ENCODE measurements at regions not wholly inside any gene's neighbourhood (a gene's known extent, or its start where the extent isn't known, plus 50 kb on each side); places are given as distances from the start of the nearest gene placed in this dataset.
"Not testable (repeated sequence)": the region's sequence is repeated elsewhere in the genome, so short reads cannot be mapped to it uniquely, and the experiment has no call there.

DNA sequence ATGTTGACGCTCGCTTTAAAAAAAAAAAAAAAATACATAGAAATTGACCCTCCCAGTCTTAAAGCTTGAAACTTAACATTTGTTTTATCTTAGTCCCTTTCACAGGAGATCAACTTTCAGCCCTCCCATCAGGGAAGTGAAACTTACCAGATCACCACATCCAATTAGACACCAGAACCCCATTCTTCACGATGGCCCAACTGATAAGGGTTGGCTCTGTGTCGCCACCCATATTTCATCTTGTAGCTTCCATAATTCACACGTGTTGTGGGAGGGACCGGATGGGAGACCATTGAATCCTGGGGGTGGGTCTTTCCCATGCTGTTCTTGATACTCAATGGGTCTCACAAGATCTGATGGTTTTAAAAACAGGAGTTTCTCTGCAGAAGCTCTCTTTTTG is 629.4 kb upstream of the KCND2 start:
- Histone ChIP-seq H3K79me2 (ENCODE audit: control insufficient read depth, insufficient read depth, low read length) (no peaks in the 10 kb centered on the region), H3K9ac (ENCODE audit: control insufficient read depth, extremely low read depth, insufficient read depth, low read length) (no peak overlapping the region), H3K4me2 (ENCODE audit: control insufficient read depth, extremely low read depth, insufficient read depth, low read depth, low read length) (no peak overlapping the region), H2AFZ (ENCODE audit: control insufficient read depth, low read length) (no peak overlapping the region), H3K27ac (ENCODE audit: control insufficient read depth, insufficient read depth, low read length) (no peak overlapping the region), H3K4me1 (ENCODE audit: control insufficient read depth, extremely low read depth, insufficient read depth, low read length) (no peaks in the 10 kb centered on the region), H3K9me1 (ENCODE audit: control insufficient read depth, extremely low read depth, insufficient read depth, low read length) (no peaks in the 10 kb centered on the region), H3K9me3 (ENCODE audit: control insufficient read depth, low read depth, low read length) (no peaks in the 10 kb centered on the region), H4K20me1 (ENCODE audit: control insufficient read depth, extremely low read depth, insufficient read depth, low read length) (no peaks in the 10 kb centered on the region), H3K4me3 (ENCODE audit: control insufficient read depth in 2 of 3, extremely low read depth in 1 of 3, insufficient read depth in 2 of 3, low read depth in 1 of 3, low read length in 3 of 3) (no peak overlapping the region), H3K36me3 (ENCODE audit: control insufficient read depth in 2 of 2, extremely low read depth in 1 of 2, insufficient read depth in 2 of 2, low read length in 2 of 2) (no peaks in the 10 kb centered on the region), H3K27me3 (ENCODE audit: control insufficient read depth, extremely low read depth, insufficient read depth, low read length) (no peaks in the 10 kb centered on the region)
- FAIRE-seq (no peak), DNase-seq (ENCODE audit: low read depth, low spot score) (no peak)
- TF ChIP-seq, protein P1, sequence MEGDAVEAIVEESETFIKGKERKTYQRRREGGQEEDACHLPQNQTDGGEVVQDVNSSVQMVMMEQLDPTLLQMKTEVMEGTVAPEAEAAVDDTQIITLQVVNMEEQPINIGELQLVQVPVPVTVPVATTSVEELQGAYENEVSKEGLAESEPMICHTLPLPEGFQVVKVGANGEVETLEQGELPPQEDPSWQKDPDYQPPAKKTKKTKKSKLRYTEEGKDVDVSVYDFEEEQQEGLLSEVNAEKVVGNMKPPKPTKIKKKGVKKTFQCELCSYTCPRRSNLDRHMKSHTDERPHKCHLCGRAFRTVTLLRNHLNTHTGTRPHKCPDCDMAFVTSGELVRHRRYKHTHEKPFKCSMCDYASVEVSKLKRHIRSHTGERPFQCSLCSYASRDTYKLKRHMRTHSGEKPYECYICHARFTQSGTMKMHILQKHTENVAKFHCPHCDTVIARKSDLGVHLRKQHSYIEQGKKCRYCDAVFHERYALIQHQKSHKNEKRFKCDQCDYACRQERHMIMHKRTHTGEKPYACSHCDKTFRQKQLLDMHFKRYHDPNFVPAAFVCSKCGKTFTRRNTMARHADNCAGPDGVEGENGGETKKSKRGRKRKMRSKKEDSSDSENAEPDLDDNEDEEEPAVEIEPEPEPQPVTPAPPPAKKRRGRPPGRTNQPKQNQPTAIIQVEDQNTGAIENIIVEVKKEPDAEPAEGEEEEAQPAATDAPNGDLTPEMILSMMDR (optimal IDR thresholded peaks at IDR 0.05 in 1 of 3, IDR thresholded peaks at IDR 0.05 in 1 of 3, conservative IDR thresholded peaks at IDR 0.05 in 1 of 3; ENCODE audit: extremely low read depth in 1 of 3, insufficient read depth in 2 of 3, low read length in 3 of 3) = no peak
- no peak for TF ChIP-seq EZH2 (IDR thresholded peaks at IDR 0.05; ENCODE audit: low read length)
- dilution Hi-C loops (cut with MboI; ENCODE audit: extremely low pct_ligation_motif_present, low sequenced_read_pairs) = no loop called here

- H3K27ac ChIP-seq (ENCODE audit: control insufficient read depth, insufficient read depth, low read length) = no peak overlapping the region
- no peaks in the 10 kb centered on the region for H4K20me1 ChIP-seq (ENCODE audit: control insufficient read depth, extremely low read depth, insufficient read depth, low read length)
- no peak overlapping the region for H3K4me2 ChIP-seq (ENCODE audit: control insufficient read depth, extremely low read depth, insufficient read depth, low read depth, low read length)
- dilution Hi-C loops (cut with MboI; ENCODE audit: extremely low pct_ligation_motif_present, low sequenced_read_pairs) = no loop called here
- H3K4me3 ChIP-seq (ENCODE audit: control insufficient read depth in 2 of 3, extremely low read depth in 1 of 3, insufficient read depth in 2 of 3, low read depth in 1 of 3, low read length in 3 of 3) = no peak overlapping the region
- TF ChIP-seq EZH2 (IDR thresholded peaks at IDR 0.05; ENCODE audit: low read length) = no peak
- no peak overlapping the region for H3K9ac ChIP-seq (ENCODE audit: control insufficient read depth, extremely low read depth, insufficient read depth, low read length)
- H3K36me3 ChIP-seq (ENCODE audit: control insufficient read depth in 2 of 2, extremely low read depth in 1 of 2, insufficient read depth in 2 of 2, low read length in 2 of 2) = no peaks in the 10 kb centered on the region
- H3K9me1 ChIP-seq (ENCODE audit: control insufficient read depth, extremely low read depth, insufficient read depth, low read length) = no peaks in the 10 kb centered on the region
- no peaks in the 10 kb centered on the region for H3K4me1 ChIP-seq (ENCODE audit: control insufficient read depth, extremely low read depth, insufficient read depth, low read length)
- H3K79me2 ChIP-seq (ENCODE audit: control insufficient read depth, insufficient read depth, low read length) = no peaks in the 10 kb centered on the region
- no peak overlapping the region for H2AFZ ChIP-seq (ENCODE audit: control insufficient read depth, low read length)
- DNase-seq (ENCODE audit: low read depth, low spot score) = no peak
- FAIRE-seq = no peak
- H3K9me3 ChIP-seq (ENCODE audit: control insufficient read depth, low read depth, low read length) = no peaks in the 10 kb centered on the region
- H3K27me3 ChIP-seq (ENCODE audit: control insufficient read depth, extremely low read depth, insufficient read depth, low read length) = no peaks in the 10 kb centered on the region
Observed at GRCh38 chr7:119647286-119647685, 625.7 kb upstream of the KCND2 start.

DNA sequence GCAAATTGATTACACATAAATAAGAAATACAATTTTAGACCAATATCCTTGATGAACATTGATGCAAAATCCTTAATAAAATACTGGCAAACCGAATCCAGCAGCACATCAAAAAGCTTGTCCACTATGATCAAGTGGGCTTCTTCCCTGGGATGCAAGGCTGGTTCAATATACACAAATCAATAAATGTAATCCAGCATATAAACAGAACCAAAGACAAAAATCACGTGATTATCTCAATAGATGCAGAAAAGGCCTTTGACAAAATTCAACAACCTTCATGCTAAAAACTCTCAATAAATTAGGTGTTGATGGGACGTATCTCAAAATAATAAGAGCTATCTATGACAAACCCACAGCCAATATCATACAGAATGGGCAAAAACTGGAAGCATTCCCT is 624.2 kb upstream of the KCND2 start:
- H3K9me1 ChIP-seq (ENCODE audit: control insufficient read depth, extremely low read depth, insufficient read depth, low read length); FAIRE-seq; H3K9me3 ChIP-seq (ENCODE audit: control insufficient read depth, low read depth, low read length); H3K4me3 ChIP-seq (ENCODE audit: control insufficient read depth in 2 of 3, extremely low read depth in 1 of 3, insufficient read depth in 2 of 3, low read depth in 1 of 3, low read length in 3 of 3); dilution Hi-C loops (cut with MboI; ENCODE audit: extremely low pct_ligation_motif_present, low sequenced_read_pairs); DNase-seq (ENCODE audit: low read depth, low spot score); H4K20me1 ChIP-seq (ENCODE audit: control insufficient read depth, extremely low read depth, insufficient read depth, low read length); H3K36me3 ChIP-seq (ENCODE audit: control insufficient read depth in 2 of 2, extremely low read depth in 1 of 2, insufficient read depth in 2 of 2, low read length in 2 of 2); H3K27me3 ChIP-seq (ENCODE audit: control insufficient read depth, extremely low read depth, insufficient read depth, low read length); H3K9ac ChIP-seq (ENCODE audit: control insufficient read depth, extremely low read depth, insufficient read depth, low read length); H3K27ac ChIP-seq (ENCODE audit: control insufficient read depth, insufficient read depth, low read length); H3K4me2 ChIP-seq (ENCODE audit: control insufficient read depth, extremely low read depth, insufficient read depth, low read depth, low read length); H2AFZ ChIP-seq (ENCODE audit: control insufficient read depth, low read length); H3K79me2 ChIP-seq (ENCODE audit: control insufficient read depth, insufficient read depth, low read length); H3K4me1 ChIP-seq (ENCODE audit: control insufficient read depth, extremely low read depth, insufficient read depth, low read length): not testable (repeated sequence)

Data from keratinocyte (primary cell).